ACC112 (cell line): ENCODE measurements at regions not wholly inside any gene's neighbourhood (a gene's known extent, or its start where the extent isn't known, plus 50 kb on each side); places are given as distances from the start of the nearest gene placed in this dataset.
"Not testable (repeated sequence)": the region's sequence is repeated elsewhere in the genome, so short reads cannot be mapped to it uniquely, and the experiment has no call there.

Source experiments
- H2AFZ ChIP-seq: fragments of 200-600 bp; sonication (generic); one replicate; pipeline ENCODE4 v1.6.0; 2017; ENCODE audit warnings: antibody characterized with exemption, low read length; ENCODE audit not compliant: unreplicated experiment
- H3K27ac ChIP-seq: fragments of 200-600 bp; sonication (generic); 2 replicates; pipeline ENCODE4 v1.5.1; 2014; ENCODE audit warnings: low read depth, mild to moderate bottlenecking, antibody characterized with exemption, low read length, moderate library complexity
- H3K27me3 ChIP-seq: fragments of 200-600 bp; sonication (generic); 2 replicates; pipeline ENCODE4 v1.6.1; 2014; ENCODE audit warnings: mild to moderate bottlenecking, antibody characterized with exemption, low read length, moderate library complexity, mixed read lengths; ENCODE audit not compliant: insufficient read depth
- H3K36me3 ChIP-seq: fragments of 200-600 bp; sonication (generic); 2 replicates; pipeline ENCODE4 v1.6.1; 2016; ENCODE audit warnings: mild to moderate bottlenecking, antibody characterized with exemption, low read length, moderate library complexity, mixed read lengths; ENCODE audit not compliant: insufficient read depth
- H3K4me1 ChIP-seq: fragments of 200-600 bp; sonication (generic); one replicate; pipeline ENCODE4 v1.6.1; 2016; ENCODE audit warnings: low read length, mixed read lengths; ENCODE audit not compliant: insufficient read depth, unreplicated experiment, control insufficient read depth
- H3K4me3 ChIP-seq: fragments of 200-600 bp; sonication (generic); 2 replicates; pipeline ENCODE4 v1.5.1; 2014; ENCODE audit warnings: mild to moderate bottlenecking, low read depth, low read length
- H3K79me2 ChIP-seq: fragments of 200-600 bp; sonication (generic); one replicate; pipeline ENCODE4 v1.6.0; 2016; ENCODE audit warnings: low read length; ENCODE audit not compliant: control insufficient read depth, unreplicated experiment, insufficient read depth

- no peaks in the 10 kb centered on the region for H3K79me2 ChIP-seq
Measured at GRCh38 chr6:103534814-103535213, 1324.9 kb downstream of the HACE1 start.

GRCh38 chr6:103534095-103534494 lies 1325.6 kb downstream of the HACE1 start:
- no peak overlapping the region for H3K27ac ChIP-seq
- no peak overlapping the region for H3K4me3 ChIP-seq
- H3K27me3 ChIP-seq = no peaks in the 10 kb centered on the region
- H3K36me3 ChIP-seq = no peaks in the 10 kb centered on the region
- H2AFZ ChIP-seq = no peak overlapping the region
- H3K79me2 ChIP-seq = no peaks in the 10 kb centered on the region
- H3K4me1 ChIP-seq = no peaks in the 10 kb centered on the region

More at GRCh38 chr6:103534814-103535213, 1324.9 kb downstream of the HACE1 start:
- Histone ChIP-seq H3K27ac (no peak overlapping the region), H3K36me3 (no peaks in the 10 kb centered on the region), H3K27me3 (no peaks in the 10 kb centered on the region), H3K4me1 (no peaks in the 10 kb centered on the region), H3K4me3 (no peak overlapping the region), H2AFZ (no peak overlapping the region)

- Histone ChIP-seq H3K36me3 (no peaks in the 10 kb centered on the region), H3K27ac (no peak overlapping the region), H3K4me3 (no peak overlapping the region), H3K4me1 (no peaks in the 10 kb centered on the region), H2AFZ (no peak overlapping the region), H3K79me2 (no peaks in the 10 kb centered on the region), H3K27me3 (no peaks in the 10 kb centered on the region)
Measured at GRCh38 chr6:103522045-103522444, 1337.7 kb downstream of the HACE1 start.

GRCh38 chr6:103516336-103516735 lies 1343.4 kb downstream of the HACE1 start:
- Histone ChIP-seq H3K4me1 (no peaks in the 10 kb centered on the region), H3K36me3 (no peaks in the 10 kb centered on the region), H3K27ac (no peak overlapping the region), H2AFZ (no peak overlapping the region), H3K27me3 (no peaks in the 10 kb centered on the region), H3K79me2 (no peaks in the 10 kb centered on the region), H3K4me3 (no peak overlapping the region)

- no peak overlapping the region for H3K27ac ChIP-seq
- H3K27me3 ChIP-seq = no peaks in the 10 kb centered on the region
- H3K36me3 ChIP-seq = no peaks in the 10 kb centered on the region
- H3K79me2 ChIP-seq = no peaks in the 10 kb centered on the region
- no peaks in the 10 kb centered on the region for H3K4me1 ChIP-seq
- H3K4me3 ChIP-seq = no peak overlapping the region
- no peak overlapping the region for H2AFZ ChIP-seq
Measured at GRCh38 chr6:103507052-103507451, 1352.7 kb downstream of the HACE1 start.

- H3K27ac ChIP-seq = no peak overlapping the region
Measured at GRCh38 chr6:103505155-103505518, 1354.6 kb downstream of the HACE1 start.

GRCh38 chr6:103504501-103505154 lies 1355.1 kb downstream of the HACE1 start:
- H3K79me2 ChIP-seq = no peaks in the 10 kb centered on the region

More at GRCh38 chr6:103505155-103505518, 1354.6 kb downstream of the HACE1 start:
- Histone ChIP-seq H3K36me3 (no peaks in the 10 kb centered on the region), H3K4me1 (no peaks in the 10 kb centered on the region), H3K27me3 (no peaks in the 10 kb centered on the region), H2AFZ (no peak overlapping the region), H3K4me3 (no peak overlapping the region), H3K79me2 (no peaks in the 10 kb centered on the region)

GRCh38 chr6:103496588-103496987 lies 1363.1 kb downstream of the HACE1 start:
- H3K4me3 ChIP-seq, H3K27me3 ChIP-seq, H2AFZ ChIP-seq, H3K27ac ChIP-seq, H3K4me1 ChIP-seq, H3K79me2 ChIP-seq, H3K36me3 ChIP-seq: not testable (repeated sequence)

More at GRCh38 chr6:103504501-103505154, 1355.1 kb downstream of the HACE1 start:
- Histone ChIP-seq H2AFZ (no peak overlapping the region), H3K4me1 (no peaks in the 10 kb centered on the region), H3K27me3 (no peaks in the 10 kb centered on the region), H3K27ac (no peak overlapping the region), H3K4me3 (no peak overlapping the region), H3K36me3 (no peaks in the 10 kb centered on the region)

- no peaks in the 10 kb centered on the region for H3K79me2 ChIP-seq
- H3K36me3 ChIP-seq = no peaks in the 10 kb centered on the region
- no peak overlapping the region for H2AFZ ChIP-seq
- no peaks in the 10 kb centered on the region for H3K4me1 ChIP-seq
- no peak overlapping the region for H3K4me3 ChIP-seq
- H3K27ac ChIP-seq = no peak overlapping the region
- no peaks in the 10 kb centered on the region for H3K27me3 ChIP-seq
Measured at GRCh38 chr6:103456652-103457051, 1403.1 kb downstream of the HACE1 start.

GRCh38 chr6:103455275-103455674 lies 1404.4 kb downstream of the HACE1 start:
- Histone ChIP-seq H3K36me3 (no peaks in the 10 kb centered on the region), H3K4me3 (no peak overlapping the region), H3K27ac (no peak overlapping the region), H3K79me2 (no peaks in the 10 kb centered on the region), H3K4me1 (no peaks in the 10 kb centered on the region), H2AFZ (no peak overlapping the region), H3K27me3 (no peaks in the 10 kb centered on the region)

- no peaks in the 10 kb centered on the region for H3K27me3 ChIP-seq
- H3K4me3 ChIP-seq = no peak overlapping the region
- H2AFZ ChIP-seq = no peak overlapping the region
- no peaks in the 10 kb centered on the region for H3K4me1 ChIP-seq
- no peak overlapping the region for H3K27ac ChIP-seq
- no peaks in the 10 kb centered on the region for H3K79me2 ChIP-seq
- no peaks in the 10 kb centered on the region for H3K36me3 ChIP-seq
Measured at GRCh38 chr6:103409475-103409874, 1450.2 kb downstream of the HACE1 start.
